ENCODE measurements at regions not wholly inside any gene's neighbourhood (a gene's known extent, or its start where the extent isn't known, plus 50 kb on each side); places are given as distances from the start of the nearest gene placed in this dataset.

- DNase-seq (ENCODE audit: low spot score): no peak
Measured at GRCh38 chr2:120401275-120402066, 55.5 kb downstream of the INHBB start.

- no peak for DNase-seq (ENCODE audit: low spot score)
Measured at GRCh38 chr2:120402067-120402433, 56.1 kb downstream of the INHBB start.

GRCh38 chr2:120402508-120402907, 56.6 kb downstream of the INHBB start:
- DNase-seq (ENCODE audit: low spot score): no peak

GRCh38 chr2:120403261-120403660, 57.3 kb downstream of the INHBB start:
- no peak for DNase-seq (ENCODE audit: low spot score)

- no peak for DNase-seq (ENCODE audit: low spot score)
Measured at GRCh38 chr2:120403676-120404075, 57.7 kb downstream of the INHBB start.

- no peak for DNase-seq (ENCODE audit: low spot score)
Measured at GRCh38 chr2:120404274-120404673, 58.3 kb downstream of the INHBB start.

GRCh38 chr2:120404941-120405758, 59.2 kb downstream of the INHBB start:
- no peak for DNase-seq (ENCODE audit: low spot score)

- DNase-seq (ENCODE audit: low spot score): no peak
Measured at GRCh38 chr2:120405759-120406099, 59.8 kb downstream of the INHBB start.

- no peak for DNase-seq (ENCODE audit: low spot score)
Measured at GRCh38 chr2:120406566-120406965, 60.6 kb downstream of the INHBB start.

- DNase-seq (ENCODE audit: low spot score): no peak
Measured at GRCh38 chr2:120410487-120410886, 64.6 kb downstream of the INHBB start.

GRCh38 chr2:120415060-120415459, 69.1 kb downstream of the INHBB start:
- DNase-seq (ENCODE audit: low spot score): no peak

- no peak for DNase-seq (ENCODE audit: low spot score)
Measured at GRCh38 chr2:120415728-120416509, 70.0 kb downstream of the INHBB start.

GRCh38 chr2:120418174-120418787, 72.3 kb downstream of the INHBB start:
- DNase-seq (ENCODE audit: low spot score): no peak

- no peak for DNase-seq (ENCODE audit: low spot score)
Measured at GRCh38 chr2:120419073-120419472, 73.1 kb downstream of the INHBB start.

- no peak for DNase-seq (ENCODE audit: low spot score)
Measured at GRCh38 chr2:120419955-120420354, 74.0 kb downstream of the INHBB start.

GRCh38 chr2:120421126-120421829, 75.3 kb downstream of the INHBB start:
- no peak for DNase-seq (ENCODE audit: low spot score)

GRCh38 chr2:120421830-120422175, 75.9 kb downstream of the INHBB start:
- no peak for DNase-seq (ENCODE audit: low spot score)

- DNase-seq (ENCODE audit: low spot score): no peak
Measured at GRCh38 chr2:120422465-120423160, 76.7 kb downstream of the INHBB start.

- DNase-seq (ENCODE audit: low spot score): no peak
Measured at GRCh38 chr2:120423167-120423943, 77.4 kb downstream of the INHBB start.

- DNase-seq (ENCODE audit: low spot score): no peak
Measured at GRCh38 chr2:120424274-120424796, 78.4 kb downstream of the INHBB start.
